Fibroblast of the aortic adventitia (primary cell): ENCODE measurements at regions not wholly inside any gene's neighbourhood (a gene's known extent, or its start where the extent isn't known, plus 50 kb on each side); places are given as distances from the start of the nearest gene placed in this dataset.

ENCODE experiments used
- DNase-seq: peaks from one replicate; pipeline ENCODE4 v3.0.0-alpha.2; 2010; ENCODE audit warnings: low read depth
- H3K4me3 ChIP-seq: 2 replicates; pipeline ENCODE4 v1.5.1; 2011; ENCODE audit warnings: low read depth, mild to moderate bottlenecking, control low read depth, low read length, moderate library complexity
- CTCF ChIP-seq: IDR thresholded peaks from 2 replicates; pipeline ENCODE4 v1.5.1; 2011; ENCODE audit warnings: mild to moderate bottlenecking, low read length, control low read depth, inconsistent platforms; ENCODE audit not compliant: insufficient read depth

- H3K4me3 ChIP-seq: no peak overlapping the region
- no peak for DNase-seq
- TF ChIP-seq CTCF: no peak
Observed at GRCh38 chr11:39304586-39304985, 2154.9 kb downstream of the LRRC4C start.

GRCh38 chr11:39294648-39295047 is 2164.8 kb downstream of the LRRC4C start:
- DNase-seq: no peak
- no peak for TF ChIP-seq CTCF
- no peak overlapping the region for H3K4me3 ChIP-seq

GRCh38 chr11:39288011-39288410 is 2171.4 kb downstream of the LRRC4C start:
- TF ChIP-seq CTCF: no peak
- DNase-seq: no peak
- no peak overlapping the region for H3K4me3 ChIP-seq

- H3K4me3 ChIP-seq: no peak overlapping the region
- no peak for TF ChIP-seq CTCF
- no peak for DNase-seq
Observed at GRCh38 chr11:39268176-39268690, 2191.2 kb downstream of the LRRC4C start.

- H3K4me3 ChIP-seq: no peak overlapping the region
- no peak for TF ChIP-seq CTCF
- DNase-seq: no peak
Observed at GRCh38 chr11:39255648-39256047, 2203.8 kb downstream of the LRRC4C start.

GRCh38 chr11:39249566-39250365 is 2209.7 kb downstream of the LRRC4C start:
- no peak for TF ChIP-seq CTCF
- DNase-seq: no peak
- no peak overlapping the region for H3K4me3 ChIP-seq
